Caki2 (cell line): ENCODE measurements at regions not wholly inside any gene's neighbourhood (a gene's known extent, or its start where the extent isn't known, plus 50 kb on each side); places are given as distances from the start of the nearest gene placed in this dataset.
"Not testable (repeated sequence)": the region's sequence is repeated elsewhere in the genome, so short reads cannot be mapped to it uniquely, and the experiment has no call there.

Experiments
- DNase-seq: peaks from one replicate; pipeline ENCODE4 v3.0.0-alpha.2; 2015; ENCODE audit warnings: low read depth
- in situ Hi-C: cut with HindIII; loops from 2 replicates; pipeline ENCODE4 v1.10.0; 2016; ENCODE audit warnings: low sequenced_read_pairs, low pct_unique_long_range_greater_than_20kb, mixed read lengths

DNA sequence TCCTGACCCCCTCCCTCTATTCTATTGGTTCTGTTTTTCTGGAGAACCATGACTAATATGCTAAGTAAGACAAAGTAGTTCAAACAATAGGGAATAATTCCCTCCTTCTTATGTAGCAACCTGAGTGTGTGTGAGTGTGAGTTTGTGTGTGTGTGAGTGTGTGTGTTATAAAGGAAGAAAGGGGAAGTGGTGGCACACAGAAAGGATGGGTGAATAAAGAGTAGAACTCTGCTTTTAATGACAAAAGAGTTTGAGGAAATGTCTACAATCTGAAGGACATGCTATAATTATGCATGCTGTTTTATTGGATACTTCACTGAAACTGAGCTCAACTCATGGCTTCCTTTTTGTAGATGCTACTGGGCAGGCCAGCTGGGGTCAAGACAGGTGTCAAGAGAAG is 489.5 kb downstream of the REEP3 start:
- in situ Hi-C loops = no loop called here

DNA sequence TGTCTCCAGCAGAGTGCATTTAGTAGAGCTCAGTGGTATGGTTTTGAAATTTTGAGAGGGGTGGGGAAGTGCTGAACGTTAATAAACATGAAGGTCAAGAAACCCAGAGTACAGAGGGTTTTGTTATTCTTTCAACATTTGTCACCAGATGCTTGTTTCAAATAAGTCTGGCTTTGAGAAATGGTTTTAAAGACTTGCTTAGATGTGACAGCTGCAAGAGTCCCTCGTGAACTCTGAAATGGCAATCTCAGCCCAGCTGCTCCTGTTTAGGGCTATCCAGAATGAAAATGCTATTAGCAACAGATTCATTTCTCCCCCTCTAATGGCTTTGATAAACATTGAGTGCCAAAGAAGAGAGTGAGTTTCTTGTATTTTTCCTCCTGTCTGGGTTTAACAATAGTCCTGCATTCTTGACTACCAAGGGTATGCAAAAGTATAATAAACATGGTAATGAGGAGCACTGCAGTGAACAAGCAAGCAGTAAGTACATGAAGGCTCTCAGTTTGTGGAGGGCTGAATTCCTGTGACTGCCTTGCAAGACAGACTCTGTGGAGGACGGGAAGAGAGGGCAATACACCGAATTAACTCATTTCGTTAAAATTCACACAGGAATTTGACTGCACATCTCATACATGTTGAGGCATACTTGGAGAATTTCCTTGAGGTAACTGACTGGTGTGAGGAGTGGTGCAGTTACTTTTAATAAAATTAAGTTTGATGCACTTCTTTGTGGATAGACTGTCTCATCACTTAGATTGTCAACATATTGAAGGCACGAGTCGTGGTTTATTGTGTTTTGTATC is 490.9 kb downstream of the REEP3 start:
- DNase-seq = no peak
- in situ Hi-C loops = no loop called here

More for the DNA sequence above, 489.5 kb downstream of the REEP3 start:
- no peak for DNase-seq

DNA sequence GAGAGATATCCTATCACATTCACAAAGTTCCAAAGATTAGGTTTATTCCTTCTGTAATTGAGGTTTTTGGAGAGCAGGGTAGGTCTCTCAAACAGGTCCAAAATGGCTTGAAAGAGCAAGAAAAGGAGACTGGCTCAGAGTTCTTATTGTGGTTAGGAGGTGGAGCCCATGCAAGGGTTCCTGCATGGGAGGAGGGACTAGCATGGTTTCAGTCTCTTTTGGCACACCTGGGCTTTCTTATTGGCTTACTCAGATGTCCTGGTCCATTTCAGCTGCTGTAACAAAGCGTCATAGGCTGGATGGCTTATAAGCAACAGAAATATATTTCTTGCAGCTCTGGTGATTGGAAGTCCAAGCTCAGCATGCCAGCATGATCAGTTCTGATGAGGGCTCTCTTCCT is 493.1 kb downstream of the REEP3 start:
- in situ Hi-C loops = no loop called here
- no peak for DNase-seq

DNA sequence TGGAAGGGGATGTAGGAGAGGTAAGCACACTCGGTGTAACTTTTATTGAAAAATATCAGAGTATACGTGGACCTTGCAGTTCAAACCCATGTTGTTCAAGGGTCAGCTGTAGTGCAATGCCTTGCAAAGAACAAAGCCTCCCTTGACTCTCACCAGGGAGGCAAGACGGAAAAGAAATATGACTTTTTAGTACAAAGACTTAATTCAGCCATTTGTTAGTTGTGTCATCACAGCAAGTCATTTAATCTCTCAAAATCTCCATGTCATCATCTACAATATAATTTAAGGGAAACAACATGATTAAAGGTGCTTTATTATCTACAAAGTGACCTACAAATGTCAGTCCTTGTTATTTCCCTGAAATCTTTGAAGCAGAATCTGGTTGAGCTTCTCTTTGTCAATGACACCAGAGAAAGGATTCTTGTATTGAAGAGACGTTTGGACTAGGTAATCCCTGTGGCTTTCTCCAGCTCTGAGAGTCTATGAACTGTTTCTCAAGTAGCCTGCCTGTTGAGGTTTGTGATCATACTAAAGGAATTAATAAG is 502.8 kb downstream of the REEP3 start:
- in situ Hi-C loops = no loop called here
- no peak for DNase-seq

DNA sequence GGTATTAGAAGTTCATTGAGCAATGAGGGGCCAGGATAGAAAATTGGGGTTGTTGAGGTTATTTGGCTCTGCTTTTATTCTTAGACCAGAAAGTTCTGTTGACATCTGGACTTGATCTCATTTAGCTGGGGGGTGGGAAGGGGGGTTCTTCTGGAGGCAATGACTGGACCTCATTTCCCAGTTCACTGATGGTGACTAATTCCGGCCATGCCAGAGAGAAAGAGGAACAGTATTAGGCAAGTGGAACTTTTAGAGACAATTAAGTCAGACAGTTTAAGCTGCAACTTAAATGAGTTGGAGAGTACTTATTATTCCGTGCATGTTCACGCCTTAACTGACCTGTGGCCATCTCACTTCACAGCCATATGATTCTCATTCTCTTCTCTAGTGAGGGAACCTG is 512.5 kb downstream of the REEP3 start:
- in situ Hi-C loops = no loop called here
- no peak for DNase-seq

DNA sequence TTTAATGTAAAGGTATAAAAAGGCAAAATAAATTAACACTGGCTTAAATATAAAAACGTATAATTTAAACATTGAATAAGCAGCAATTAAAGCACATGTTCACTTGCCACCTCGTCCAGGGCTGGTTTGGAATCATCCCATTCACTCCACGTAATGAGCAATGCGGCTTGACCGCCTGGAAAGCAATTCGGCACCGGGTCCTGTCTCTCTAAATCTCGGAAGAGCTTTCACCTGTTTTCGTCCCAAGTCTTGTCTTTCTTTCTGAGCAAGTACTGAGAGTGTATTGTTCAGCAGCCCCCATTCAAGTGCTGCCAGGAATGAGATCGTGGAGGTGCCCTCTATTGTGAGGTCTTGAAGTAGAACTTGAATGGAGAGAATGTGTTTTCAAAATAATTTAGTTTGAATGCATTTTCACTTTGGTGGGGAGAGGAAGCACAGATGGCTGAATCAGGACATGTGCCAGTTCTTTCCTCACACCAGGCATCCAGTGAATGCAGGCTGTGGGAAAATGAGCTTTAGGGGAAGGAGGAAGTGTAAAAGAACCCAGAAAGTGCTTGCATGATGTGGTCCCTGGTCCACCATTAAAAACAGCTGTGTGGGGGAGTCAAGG is 515.2 kb downstream of the REEP3 start:
- in situ Hi-C loops = no loop called here
- no peak for DNase-seq

DNA sequence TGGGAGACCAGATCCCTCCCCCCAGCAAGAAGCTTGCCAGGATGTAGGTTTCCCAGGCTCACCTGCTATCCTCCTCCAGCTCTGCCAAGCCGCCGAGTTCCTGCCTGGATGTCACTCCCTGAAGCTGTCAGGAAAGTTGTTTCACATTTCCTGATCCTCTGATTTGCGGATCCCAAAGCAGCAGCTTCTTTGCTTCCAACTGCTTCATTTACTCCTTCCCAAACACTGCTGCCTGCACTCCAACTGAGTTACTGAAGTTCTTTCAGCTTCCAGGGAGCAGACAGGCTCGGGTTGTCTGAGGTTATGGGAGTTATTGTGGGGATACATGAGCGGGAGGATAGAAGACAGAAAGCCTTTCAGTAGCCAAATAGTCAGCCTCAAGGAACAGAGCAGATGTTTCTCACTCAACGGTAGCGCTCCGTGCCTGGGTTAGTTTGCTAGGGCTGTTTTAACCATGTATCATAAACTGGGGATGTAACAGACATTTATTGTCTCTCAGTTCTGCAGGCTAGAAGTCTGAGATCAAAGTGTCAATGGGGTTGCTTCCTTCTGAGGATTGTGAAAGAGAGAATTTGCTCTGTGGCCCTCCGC is 516.0 kb downstream of the REEP3 start:
- no peak for DNase-seq

DNA sequence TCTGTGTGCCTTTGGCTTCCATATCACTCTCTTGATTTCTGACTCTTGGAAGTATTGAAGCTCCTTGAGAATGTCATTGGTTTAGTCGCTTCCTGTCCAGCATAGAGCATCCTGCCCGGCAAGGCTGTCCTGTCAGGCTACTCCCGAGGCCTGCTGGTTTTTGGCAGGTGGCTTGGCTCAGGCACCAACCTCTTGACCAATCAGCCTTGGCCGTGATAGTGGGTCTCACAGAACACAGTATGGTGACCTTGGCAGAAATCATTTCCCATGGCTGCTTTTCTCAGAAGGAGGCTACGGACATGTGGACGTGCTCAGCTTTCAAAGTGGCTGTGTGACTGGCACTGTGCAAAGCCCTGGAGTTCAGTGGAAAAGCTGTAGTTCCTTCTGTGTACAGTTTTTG is 516.9 kb downstream of the REEP3 start:
- DNase-seq = no peak
- in situ Hi-C loops = no loop called here

More for the DNA sequence above, 516.0 kb downstream of the REEP3 start:
- in situ Hi-C loops = no loop called here

DNA sequence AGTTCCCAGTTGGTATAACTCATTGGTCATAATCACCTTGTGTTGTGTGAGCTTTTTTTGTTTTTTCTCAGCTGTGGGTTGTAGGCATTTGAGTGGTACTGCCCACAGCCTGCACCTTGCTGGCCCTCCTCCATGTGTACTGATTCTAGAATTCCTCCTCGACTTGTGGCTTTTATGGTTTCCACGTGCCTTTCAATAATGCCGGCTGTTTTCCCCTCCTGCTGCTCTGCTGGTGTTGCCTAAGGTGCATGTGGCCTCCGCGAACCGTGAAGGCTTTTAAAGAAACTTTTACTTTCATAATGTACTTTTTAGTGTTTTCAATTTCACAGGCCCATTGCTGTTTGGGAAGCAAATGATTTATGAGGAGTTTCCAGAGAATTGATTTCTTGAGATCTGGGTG is 518.0 kb downstream of the REEP3 start:
- in situ Hi-C loops = no loop called here
- no peak for DNase-seq

DNA sequence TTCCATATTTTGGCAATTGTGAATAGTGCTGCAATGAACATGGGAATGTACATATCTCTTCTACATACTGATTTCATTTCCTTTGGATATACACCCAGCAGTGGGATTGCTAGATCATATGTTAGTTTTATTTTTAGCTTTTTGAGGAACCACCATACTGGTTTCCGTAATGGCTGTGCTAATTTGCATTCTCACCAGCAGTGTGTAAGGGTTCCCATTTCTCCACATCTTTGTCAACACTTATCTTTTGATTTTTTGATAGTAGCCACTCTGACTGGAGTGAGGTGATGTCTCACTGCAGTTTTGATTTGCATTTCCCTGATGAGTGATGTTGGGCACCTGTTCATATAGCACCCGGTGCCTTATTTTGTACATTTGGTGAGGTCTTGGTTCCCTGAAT is 519.6 kb downstream of the REEP3 start:
- in situ Hi-C loops = no loop called here
- no peak for DNase-seq

DNA sequence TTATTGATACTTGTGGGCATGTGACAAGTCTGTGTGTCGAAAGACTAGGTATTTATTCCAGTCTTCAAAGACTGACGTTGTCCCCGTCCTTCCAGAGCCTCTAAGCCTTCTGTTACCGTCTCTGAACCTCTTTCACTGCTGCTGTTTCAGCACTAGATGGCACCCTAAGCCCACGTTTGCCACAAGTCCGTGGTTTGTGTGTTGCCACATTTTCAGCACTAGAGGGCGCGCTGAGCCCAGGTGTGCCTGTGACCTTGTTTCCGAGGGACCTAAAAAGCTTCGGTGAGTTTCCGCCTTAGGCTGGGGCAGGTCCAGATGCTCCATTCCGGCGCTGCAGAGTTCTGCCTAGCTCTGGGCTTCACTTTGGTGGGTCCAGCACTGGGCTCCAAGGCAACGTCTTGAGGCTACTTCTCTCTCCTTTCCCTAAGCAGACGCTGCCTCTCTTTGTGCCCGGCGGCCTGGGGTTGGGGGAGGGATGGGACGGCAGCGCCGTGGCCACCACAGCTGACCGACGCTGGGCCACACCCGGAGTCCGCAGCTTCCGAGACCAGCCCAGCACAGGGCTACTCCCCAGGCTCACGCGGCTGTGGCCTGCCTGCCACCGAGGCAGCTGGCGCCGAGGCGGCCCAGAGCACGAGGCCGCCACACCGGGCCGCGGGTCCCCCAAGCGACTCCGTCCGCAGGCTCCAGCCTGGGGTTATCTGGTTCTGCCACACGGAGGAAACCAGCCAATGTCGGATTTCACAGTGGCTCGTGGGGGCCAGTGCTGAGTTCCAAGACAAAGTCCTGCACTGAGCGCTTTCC is 520.2 kb downstream of the REEP3 start:
- in situ Hi-C loops = no loop called here

DNA sequence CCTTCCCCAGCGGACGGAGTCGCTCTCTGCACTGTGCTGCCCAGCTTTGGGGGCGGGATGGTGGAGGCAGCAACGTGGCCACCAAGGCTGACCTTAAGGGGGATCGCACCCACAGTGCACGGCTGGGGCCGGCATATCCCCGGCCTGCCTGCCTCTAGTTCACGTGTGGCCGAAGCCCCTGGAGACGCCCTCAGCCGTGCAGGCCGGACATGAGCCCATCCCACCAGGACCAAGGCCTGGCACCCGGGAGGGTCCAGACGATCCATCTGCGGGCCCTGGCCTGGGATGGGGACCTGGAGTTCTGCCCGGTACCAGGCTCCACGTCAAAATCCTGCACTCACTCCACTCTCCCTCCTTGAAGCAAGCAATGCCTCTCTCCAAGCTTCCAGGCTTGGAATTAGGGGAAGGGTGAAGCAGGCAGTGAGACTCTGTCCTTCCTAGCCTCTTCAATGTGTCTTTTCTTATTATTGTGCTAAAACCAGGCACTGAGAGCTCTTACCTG is 520.8 kb downstream of the REEP3 start:
- no peak for DNase-seq
- in situ Hi-C loops = no loop called here

More for the DNA sequence above, 520.2 kb downstream of the REEP3 start:
- DNase-seq = peak; percentile 45

DNA sequence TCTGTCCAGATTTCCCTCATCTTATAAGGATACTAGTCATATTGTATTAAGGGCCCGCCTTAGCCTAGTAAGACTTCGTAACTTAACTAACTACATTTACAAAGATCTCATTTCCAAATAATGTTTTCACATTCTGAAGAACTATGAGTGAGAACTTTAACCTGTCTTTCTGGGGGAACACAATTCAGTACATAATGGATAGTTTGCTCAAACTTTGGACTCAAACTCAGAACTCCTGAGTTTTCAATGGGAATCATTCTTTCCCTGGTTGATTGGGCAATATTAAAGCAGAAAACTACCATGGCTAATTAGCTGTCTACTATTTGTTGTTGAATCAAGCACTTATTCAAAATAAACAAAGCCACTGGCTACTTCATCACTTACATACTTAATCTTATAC is 522.9 kb downstream of the REEP3 start:
- in situ Hi-C loops = no loop called here
- no peak for DNase-seq

DNA sequence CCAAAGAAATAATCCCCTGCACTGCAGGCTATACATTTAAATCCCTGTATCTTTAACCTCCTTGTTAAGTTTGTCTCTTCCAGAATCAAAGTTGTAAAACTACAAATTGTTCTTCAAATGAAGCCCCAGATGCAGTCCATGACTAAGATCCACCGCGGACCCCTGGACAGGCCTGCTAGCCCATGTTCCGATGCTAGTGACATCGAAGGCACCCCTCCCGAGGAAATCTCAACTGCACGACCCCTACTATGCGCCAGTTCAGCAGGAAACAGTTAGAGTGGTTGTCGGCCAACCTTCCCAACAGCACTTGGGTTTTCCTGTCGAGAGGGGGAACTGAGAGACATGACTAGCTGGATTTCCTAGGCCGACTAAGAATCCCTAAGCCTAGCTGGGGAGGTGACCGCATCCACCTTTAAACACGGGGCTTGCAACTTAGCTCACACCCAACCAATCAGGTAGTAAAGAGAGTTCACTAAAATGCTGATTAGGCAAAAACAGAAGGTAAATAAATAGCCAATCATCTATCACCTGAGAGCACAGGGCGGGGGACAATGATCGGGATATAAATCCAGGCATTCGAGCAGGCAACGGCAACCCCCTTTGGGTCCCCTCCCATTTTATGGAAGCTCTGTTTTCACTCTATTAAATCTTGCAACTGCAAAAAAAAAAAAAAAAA is 523.9 kb downstream of the REEP3 start:
- DNase-seq, in situ Hi-C loops: not testable (repeated sequence)

DNA sequence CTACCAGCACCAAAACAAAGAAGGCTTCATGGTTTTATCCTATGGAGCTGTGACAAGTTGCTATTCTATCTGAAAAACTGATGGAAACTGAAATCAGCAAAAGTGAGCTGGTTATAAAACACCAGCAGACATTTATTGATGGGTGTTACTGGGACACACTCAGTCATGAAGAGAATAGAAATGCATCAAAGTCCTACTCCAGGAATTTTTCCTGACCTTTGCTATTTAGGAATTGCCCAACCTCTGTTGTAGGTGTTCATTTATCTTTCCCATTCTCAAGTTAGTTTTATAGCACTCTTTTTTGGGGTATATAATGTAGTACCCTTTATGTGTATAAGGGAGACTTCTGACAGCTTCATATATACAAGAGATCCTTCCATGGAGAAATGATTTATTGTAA is 533.2 kb downstream of the REEP3 start:
- in situ Hi-C loops = no loop called here
- no peak for DNase-seq

DNA sequence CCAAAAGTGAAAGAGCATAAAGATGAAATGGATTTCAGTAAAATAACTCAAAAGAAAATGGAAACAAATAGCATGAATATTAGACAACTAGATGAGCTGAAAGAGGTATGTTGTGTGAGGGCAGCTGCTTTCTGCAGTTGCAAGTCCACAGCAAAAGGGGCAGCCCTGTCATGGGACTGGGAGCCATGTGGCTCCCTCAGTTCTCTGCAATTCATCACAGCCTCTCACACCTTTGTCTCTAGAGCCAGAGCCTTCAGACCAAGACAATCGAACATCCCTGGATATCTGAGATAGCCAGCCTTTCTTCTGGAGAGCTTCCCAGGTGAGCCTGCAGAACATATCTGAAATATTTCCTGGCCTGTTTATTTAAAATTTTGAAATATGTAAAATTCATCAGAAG is 538.7 kb downstream of the REEP3 start:
- in situ Hi-C loops = no loop called here
- no peak for DNase-seq

DNA sequence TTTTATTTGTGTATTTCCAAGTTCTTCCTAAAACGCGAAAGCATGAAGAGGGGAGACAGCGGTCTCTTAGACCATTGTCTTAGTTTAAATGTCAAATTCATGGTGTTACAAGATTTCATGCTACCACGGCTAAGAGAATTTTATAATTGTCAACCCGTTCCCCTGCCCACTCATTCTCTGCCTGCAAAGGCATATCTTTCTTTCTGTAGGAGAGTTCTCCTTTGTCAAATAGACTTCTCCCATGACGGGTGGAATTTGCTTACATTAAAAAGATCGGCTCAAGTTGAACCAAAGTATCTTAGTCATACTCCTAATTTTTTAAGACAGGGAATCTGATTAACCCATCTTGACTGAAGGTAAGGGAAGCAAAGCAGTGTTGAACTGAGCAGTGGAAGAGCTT is 539.2 kb downstream of the REEP3 start:
- in situ Hi-C loops = no loop called here
- DNase-seq = no peak

DNA sequence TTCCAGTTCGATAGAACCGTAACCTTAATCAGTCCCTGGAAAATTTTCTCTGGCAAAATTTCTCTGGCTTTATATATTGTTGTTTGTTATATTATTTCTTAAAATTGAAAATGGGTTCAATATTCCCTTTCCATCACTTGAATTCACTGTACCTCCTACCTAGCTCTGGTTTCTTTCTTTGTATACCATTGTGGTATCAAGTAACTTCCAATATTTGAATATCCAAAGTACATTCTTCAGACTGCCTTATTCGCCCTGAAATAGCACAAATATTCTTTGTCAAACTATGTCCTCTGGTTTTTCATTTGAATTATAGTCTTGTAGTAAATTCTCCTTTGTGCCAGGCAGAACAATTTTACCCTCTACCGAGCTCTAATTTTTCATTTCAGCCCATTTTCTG is 541.6 kb downstream of the REEP3 start:
- no peak for DNase-seq
- in situ Hi-C loops = no loop called here
